HPDE6-E6E7 (cell line): ENCODE measurements at regions not wholly inside any gene's neighbourhood (a gene's known extent, or its start where the extent isn't known, plus 50 kb on each side); places are given as distances from the start of the nearest gene placed in this dataset.
A peak's percentile ranks its signal among the peaks of the same experiment; 100 is the strongest.
"Not testable (repeated sequence)": the region's sequence is repeated elsewhere in the genome, so short reads cannot be mapped to it uniquely, and the experiment has no call there.

Experiments
- DNase-seq: peaks from one replicate; pipeline ENCODE4 v3.0.0; 2011; ENCODE audit warnings: missing footprints; ENCODE audit errors: extremely low spot score

DNA sequence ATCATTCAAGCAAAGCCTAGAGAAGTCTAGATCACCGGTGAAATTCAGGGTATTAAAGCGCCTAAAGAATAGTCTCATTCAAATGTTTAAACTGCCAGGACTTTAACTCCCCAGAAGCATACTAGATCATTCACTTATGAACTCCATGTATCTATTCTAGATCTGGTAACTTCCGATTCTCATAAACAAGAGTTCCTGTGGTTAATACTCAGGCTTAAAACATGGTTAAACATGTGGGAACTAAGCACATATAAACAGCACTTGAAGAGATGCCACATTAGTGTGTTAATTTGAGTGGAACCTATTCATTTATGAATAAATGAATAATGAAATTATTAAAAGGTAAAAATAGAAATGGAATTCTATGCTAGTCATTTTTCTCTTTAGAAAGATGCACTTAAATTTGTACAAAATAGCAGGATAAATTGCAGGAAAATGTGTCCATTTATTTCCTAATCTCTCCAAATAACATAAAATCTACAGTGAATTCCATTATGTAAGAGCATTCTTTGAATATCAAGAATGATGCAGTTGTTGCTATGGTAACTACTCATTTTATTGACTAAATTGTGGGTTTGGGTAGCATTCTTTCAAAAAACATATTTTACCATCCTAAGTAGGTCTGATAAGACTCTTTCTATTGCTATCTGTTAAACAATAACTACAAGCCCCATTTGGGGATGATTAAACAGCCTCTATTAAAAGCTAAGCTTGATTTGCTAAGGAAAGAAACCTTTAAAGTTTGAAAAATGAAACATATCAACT, 147.6 kb upstream of the TMEM168 start:
- DNase-seq, result no peak

DNA sequence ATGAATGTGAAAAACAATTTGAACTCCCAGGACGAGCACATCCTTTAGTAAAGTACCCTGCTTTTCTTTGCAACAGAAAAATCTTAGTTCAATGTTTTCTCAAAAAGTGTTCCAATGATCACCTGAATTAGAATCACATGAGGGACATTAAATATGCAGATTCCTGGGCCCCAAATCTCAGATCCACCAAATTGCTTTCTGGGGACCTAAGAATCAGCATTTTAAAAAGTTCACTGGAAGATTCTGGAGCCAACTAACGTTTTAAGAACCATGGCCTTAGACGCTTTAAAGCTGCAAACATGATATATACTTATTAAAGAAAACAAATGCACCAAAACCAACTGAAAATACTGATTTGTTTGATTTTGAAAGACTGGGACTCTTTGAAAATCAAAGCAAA, 143.4 kb upstream of the TMEM168 start:
- no peak for DNase-seq

DNA sequence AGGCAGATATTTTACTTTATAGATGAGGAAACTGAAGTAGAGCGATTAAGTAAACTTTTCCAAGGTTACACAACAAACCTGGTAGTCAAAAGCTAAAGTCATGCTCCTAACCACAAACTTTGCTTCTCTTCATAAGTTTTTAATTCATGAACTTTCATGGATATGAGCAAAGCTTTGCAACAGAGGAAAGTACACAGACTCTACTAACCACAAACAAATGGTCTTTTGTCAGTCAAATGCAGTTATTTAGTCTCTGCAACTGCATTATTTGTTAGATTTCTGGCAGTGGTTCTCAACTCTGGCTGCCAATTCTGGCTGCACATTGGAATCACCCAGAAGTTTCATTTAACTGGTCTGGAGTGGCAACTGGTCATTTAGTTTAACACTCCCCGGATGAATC, 140.6 kb upstream of the TMEM168 start:
- no peak for DNase-seq

DNA sequence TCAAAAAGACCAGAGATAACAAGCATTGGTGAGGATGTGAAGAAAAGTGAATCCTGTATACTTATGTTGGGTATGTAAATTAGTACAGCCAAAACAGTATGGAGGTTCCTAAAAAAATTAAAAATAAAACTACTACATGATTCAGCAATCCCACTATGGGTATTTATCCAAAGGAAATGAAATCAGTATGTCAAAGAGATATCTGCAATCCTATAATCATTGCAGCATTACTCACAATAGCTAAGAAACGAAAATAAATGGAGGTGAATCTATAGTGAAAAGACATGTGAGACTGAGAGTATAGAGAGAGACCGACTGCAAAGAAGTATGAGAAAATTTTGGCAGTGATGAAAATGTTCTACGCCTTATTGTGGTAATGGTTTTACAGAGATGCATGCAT, 139.2 kb upstream of the TMEM168 start:
- no peak for DNase-seq

DNA sequence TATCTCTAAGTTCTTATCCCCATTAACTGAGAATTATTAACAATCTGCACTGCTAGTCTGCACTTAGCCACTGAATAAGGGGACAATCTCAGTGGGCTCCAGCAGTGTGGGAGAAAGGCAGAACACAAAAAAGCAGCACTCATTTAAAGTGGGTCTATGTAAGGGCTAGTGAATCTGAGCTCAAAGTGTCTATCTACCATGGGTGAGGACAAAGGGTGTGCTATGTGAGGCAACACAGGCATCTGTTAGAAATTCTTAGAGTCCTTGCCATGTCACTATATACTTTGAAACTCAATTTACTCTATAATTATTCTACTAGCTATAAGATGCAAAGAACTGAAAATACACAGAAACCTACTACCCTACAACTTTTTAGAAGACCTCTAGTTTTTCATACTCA, 135.8 kb upstream of the TMEM168 start:
- DNase-seq, result no peak

DNA sequence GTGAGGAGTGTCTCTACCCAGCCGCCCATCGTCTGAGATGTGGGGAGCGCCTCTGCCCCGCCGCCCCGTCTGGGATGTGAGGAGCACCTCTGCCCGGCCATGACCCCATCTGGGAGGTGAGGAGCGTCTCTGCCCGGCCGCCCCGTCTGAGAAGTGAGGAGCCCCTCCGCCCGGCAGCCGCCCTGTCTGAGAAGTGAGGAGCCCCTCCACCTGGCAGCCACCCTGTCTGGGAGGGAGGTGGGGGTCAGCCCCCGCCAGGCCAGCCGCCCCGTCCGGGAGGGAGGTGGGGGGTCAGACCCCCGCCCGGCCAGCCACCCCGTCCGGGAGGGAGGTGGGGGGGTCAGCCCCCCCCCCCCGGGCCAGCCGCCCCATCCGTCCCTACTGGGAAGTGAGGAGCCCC, 132.4 kb upstream of the TMEM168 start:
- DNase-seq, result not testable (repeated sequence)

DNA sequence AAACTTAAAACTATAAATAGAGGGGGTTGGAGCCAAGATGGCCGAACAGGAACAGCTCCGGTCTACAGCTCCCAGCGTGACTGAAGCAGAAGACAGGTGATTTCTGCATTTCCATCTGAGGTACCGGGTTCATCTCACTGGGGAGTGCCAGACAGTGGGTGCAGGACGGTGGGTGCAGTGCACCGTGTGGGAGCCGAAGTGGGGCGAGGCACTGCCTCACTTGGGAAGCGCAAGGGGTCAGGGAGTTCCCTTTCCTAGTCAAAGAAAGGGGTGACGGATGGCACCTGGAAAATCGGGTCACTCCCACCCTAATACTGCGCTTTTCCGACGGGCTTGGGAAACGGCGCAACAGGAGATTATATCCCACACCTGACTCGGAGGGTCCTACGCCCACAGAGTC, 126.2 kb upstream of the TMEM168 start:
- DNase-seq, result not testable (repeated sequence)

DNA sequence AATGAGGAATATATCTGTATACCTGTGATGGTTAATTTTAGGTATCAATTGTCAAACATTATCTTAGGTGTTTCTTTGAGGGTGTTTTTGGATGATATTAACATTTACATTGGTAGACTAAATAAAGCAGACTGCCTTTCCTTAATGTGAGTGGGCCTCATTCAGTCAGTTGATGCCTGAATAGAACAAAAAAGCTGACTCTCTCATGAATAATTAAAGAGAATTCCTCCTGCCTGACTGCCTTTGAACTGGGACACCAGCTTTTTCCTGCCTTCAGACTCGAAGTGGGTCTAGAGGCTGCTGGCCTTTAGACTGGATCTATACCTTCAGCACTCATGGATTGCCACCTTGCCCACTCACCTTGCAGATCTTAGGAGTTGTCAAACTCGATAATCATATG, 117.9 kb upstream of the TMEM168 start:
- DNase-seq, result no peak

DNA sequence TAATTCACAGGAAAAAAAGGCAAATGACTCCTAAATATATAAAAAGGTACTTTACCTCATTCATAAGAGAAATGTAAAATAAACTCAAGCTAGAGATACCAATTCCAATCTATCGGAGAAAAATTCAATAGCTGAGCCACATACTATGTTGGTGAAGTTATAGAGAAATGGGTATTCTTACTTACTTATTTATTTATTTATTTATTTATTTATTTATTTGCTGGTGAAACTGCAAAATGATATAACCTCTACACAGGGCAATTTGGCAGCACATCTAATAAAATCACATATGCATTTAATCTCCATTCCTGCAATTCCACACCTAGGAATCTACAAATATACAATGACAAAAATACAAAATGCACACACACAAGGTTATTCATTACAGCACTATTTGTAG, 117.5 kb upstream of the TMEM168 start:
- DNase-seq, result no peak

DNA sequence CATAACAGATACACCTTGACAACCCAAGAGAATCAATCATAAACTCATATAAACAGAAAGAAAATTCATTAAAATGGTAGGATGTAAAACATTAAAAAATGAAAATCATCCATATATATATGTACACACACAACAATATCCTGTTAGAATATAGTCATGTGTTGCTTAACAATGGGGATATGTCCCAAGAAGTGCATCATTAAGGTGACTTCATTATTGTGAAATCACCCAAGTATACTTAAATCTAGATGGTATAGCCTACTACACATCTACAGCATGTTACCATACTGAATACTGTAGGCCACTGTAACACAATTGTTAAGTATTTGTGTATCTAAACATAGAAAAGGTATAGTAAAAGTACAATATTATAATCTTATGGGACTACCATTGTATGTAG, 115.8 kb upstream of the TMEM168 start:
- no peak for DNase-seq

DNA sequence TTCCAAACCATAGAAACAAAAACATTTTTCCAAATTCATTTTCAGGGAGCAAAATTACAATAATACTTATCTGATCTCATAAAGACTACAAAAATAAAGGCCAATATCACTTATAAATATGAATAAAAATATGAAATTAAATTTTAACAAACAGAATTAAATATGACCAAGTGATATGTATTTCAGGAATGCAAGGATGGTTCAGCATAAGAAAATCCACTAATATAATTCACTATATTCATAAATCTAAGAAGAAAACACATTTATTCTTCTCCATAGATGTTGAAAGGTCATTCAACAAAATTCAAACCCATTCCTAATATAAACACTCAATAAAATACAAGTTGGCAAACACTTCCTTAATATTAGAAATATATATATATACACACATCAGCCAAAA, 115.2 kb upstream of the TMEM168 start:
- no peak for DNase-seq

DNA sequence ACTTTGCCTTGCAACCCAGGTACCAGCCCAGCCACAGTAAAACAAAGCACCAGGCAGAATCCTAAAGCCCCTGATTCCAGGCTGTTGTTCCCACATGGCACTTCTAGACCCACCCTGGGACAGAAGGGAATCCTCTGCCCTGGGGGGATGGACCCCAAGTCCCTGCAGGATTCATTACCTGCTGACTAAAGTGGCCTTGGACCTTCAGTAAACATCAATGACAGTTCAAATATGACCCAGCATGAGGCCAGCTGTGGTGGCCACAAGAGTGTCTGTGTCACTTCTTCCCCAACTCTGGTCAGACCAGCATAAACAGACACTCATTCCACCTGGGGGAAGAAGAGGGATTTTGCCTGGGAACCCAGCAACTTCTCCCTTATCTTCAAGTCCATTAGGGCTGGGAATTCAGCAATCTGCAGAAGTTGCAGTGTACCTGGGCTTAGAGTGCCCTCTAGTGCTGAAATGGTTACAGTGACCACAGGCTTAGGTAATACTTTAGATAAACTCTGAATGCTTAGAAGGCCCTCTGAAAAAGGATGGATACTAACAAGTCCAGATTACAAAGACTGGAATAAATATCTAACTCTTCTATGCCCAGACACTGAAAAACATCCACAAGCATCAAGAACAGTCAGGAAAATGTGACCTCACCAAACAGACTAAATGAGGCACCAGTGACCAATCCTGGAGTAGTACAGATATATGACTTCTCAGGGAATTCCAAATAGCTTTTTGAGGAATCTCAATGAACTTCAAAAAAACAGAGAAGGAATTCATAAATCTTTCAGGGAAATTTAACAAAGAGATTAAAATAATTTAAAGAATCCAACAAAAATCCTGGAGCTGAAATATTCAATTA, 108.5 kb upstream of the TMEM168 start:
- DNase-seq, result peak; percentile 21

DNA sequence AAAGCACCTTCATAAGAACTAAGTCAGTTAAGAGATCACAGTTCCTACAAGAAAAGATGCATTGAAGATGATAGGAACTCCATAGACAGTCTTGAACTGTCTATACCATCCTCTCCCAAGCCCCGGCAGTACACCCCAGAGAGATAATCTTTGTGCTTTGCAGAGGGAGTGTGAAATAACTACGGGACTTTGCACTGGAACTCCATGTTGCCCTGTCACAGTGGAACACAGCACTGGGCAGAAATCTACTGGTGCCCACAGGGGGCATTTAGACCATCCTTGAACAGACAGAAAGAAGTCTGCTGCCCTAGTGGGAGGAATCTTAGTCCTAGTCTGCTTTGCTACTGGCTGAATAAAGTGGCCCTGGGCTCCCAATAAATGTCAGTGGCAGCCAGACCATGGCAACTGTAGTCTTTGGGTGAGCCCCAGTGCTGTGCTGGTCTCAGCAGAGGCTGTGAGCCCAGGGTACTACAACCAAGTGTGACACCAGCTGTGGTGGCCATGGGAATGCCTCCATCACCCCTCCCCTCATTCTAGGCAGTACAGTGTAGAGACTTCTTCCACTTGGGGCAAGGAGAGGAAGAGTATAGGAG, 107.7 kb upstream of the TMEM168 start:
- no peak for DNase-seq

DNA sequence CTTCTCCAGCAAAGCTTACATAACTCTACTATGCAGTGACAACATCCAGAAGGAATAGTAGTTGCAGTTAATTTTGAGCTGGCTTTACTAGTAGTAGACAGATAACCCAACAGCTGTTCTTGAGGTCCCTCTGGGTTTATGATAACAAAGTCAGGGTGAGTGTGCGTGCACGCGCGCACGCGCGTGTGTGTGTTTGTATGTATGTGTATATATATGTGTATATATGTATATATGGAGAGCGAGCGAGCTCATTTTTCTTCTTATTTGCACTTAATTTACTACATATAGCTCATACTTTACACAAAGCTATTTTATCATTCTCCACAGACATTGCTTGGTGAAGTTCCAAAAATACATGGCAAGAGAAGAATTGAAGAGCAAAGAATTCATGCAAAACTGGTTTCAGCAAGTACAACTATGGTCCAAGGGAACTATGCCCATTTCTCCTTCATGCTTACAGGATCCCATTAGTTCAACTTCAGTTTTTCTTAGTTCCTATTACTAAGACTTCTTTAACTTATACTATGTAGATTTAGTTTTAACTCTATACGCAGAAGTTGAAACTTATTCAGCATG, 105.9 kb upstream of the TMEM168 start:
- DNase-seq, result no peak

DNA sequence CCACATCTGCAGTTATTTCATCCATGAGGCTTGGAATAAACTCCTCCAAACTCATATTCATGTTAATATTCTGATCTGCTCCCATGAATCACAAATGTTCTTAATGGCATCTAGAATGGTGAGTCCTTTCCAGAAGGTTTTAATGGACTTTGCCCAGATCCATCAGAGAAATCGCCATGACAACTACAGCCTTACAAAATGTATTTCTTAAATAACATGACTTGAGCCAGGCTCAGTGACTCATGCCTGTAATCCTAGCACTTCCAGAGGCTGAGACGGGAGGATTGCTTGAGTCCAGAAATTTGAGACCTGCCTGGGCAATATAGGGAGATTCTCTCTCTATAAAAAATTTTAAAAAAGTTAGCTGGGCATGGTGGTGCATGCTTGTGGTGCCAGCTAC, 102.1 kb upstream of the TMEM168 start:
- no peak for DNase-seq

DNA sequence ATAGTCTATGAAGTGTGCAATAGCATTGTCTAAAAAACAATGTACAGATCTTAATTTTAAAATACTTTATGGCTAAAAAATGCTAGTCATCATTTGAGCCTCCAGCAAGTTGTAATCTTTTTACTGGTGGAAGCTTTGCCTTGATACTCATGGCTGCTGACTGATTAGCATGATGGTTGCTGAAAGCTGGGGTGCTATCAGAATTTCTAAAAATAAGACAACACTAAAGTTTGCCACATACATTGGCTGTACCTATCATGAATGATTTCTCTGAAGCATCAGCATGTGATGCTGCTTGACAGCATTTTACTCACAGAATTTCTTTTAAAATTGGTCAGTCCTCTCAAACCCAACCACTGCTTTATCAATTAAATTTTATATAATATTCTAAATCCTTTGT, 101.5 kb upstream of the TMEM168 start:
- DNase-seq, result no peak

DNA sequence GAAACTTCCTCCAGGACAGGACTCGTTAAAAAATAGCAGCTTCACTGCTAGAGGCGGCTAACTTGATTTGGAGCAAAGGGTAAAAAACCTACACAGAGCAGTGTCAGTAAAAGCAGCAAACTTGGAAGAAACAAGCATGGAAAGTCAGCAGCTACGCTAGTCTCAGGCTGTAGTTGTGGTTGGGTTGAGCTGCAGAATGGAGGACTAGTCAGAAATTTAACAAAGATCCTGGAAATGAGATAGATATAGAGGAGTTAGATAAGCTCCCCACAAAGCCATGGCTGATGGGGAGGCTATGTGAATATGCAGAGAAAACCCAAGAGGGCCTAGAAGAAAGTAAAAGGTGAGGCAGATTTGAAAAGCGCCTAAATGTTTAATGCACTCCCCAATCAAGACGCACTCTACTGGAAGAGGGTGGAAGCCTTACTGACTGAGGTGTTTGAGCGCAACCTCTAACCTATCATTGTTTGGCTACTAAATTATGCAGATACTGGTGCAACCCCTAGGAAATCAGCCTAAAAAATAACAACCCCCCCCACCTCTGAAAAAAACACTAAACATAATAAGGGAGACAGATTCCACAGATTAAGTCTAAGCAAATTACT, 99.7 kb upstream of the TMEM168 start:
- DNase-seq, result no peak

DNA sequence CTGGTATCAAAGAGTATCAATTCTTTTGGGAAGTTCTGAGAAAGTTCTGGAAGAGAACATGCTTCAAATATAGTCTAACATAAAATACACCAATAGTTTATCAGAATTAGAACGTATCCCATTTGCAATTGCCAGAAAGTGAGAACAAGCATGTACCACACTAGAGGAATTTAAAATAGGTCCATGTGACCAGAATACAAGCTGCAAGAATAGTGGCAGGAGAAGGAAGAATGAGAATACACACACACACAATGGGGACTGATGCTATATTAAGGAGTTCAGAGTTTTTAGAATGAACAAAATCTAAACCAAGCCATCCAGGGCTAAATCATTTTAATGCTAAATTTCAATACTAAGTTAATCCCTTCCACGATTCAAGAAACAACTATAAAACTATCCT, 99.1 kb upstream of the TMEM168 start:
- no peak for DNase-seq

DNA sequence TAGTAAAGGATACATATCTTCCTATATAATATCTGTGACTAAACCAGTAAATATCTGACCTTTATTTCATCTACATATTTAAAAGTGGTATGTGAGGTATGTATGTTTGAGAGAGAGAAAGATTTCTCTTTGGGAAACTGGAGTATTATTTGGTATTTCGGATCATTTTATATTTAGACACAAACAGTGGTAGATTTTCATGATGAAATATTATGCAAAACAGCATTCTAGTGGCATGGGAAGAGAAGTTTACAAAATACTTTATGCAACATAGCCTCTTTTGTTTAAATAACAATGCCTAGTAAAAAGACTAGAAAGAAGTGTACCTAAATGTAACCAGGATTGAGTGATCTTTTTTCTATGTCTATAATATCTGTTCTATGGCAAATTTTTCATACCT, 98.6 kb upstream of the TMEM168 start:
- no peak for DNase-seq

DNA sequence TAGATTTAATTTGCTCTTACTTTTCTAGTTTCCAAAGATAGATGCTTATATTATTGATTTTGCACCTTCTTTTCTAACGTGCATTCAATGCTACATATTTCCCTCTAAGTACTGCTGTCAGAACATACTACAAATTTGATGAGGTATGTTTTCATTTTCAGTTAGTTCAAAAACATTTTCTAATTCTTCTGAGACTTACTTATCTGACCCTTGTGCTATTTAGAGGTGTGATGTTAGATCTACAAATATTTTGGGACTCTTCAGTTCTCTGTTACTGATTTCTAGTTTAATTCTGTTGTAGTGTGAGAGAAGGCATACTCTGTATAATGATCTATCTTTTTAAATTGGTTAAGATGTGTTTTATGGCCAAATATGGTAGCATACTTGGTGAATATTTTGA, 97.8 kb upstream of the TMEM168 start:
- DNase-seq, result no peak

DNA sequence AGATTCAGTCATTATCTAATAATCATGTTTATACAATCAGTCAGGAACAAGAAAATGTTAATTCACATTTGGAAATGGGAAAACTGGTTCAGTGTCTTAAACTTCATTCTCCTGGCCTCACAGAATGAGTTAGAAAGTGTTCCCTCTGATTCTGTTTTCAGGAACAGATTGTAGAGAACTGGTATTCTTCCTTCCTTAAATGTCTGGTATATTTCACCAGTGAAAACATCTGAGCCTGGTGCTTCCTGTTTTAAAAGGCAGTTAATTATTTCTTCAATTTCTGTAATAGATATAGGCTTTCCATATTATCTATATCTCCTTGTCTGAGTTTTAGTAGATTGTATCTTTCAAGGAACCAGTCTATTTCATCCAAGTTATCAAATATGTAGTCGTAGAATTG, 97.1 kb upstream of the TMEM168 start:
- DNase-seq, result no peak

DNA sequence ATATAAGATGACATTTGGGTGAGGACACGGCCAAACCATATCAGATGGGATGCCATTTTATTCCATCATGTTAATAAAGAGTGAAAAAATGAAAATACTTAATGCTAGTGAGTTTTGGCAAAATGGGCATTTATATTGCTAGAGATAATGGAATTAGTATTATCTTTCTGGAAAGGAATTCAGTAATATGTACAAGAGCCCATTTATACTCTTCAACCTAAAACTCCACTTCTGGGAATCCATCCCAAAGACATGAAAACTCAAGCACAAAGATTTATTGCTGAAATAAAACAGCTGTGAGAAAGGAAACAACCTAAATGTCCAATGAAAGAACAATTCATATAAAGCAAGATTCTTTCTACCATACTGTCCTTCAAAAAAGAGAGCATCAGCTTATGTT, 96.0 kb upstream of the TMEM168 start:
- no peak for DNase-seq
